ENCODE measurements at regions not wholly inside any gene's neighbourhood (a gene's known extent, or its start where the extent isn't known, plus 50 kb on each side); places are given as distances from the start of the nearest gene placed in this dataset.

- in situ Hi-C loops (cut with MboI; ENCODE audit: low sequenced_read_pairs in 4 of 4), result no loop called here
- Histone ChIP-seq H3K27me3 (no peaks in the 10 kb centered on the region), H3K9me3 (no peaks in the 10 kb centered on the region), H3K4me3 (no peak overlapping the region), H3K4me1 (no peaks in the 10 kb centered on the region), H3K27ac (no peak overlapping the region), H3K36me3 (no peaks in the 10 kb centered on the region)
- DNase-seq, result no peak
- no peak for ATAC-seq
- intact Hi-C loops (cut with DNase I; ENCODE audit: low total_unique reads), result no loop called here
- TF ChIP-seq CTCF (IDR thresholded peaks at IDR 0.05 in 4 of 5, conservative IDR thresholded peaks at IDR 0.05 in 1 of 5), result no peak
Measured at GRCh38 chr9:2925016-2925415, 81.1 kb upstream of the PUM3 start.

- Histone ChIP-seq H3K27ac (no peak overlapping the region), H3K4me3 (no peak overlapping the region), H3K36me3 (no peaks in the 10 kb centered on the region), H3K4me1 (no peaks in the 10 kb centered on the region), H3K9me3 (no peaks in the 10 kb centered on the region), H3K27me3 (no peaks in the 10 kb centered on the region)
- intact Hi-C loops (cut with DNase I; ENCODE audit: low total_unique reads) (no loop called here), in situ Hi-C loops (cut with MboI; ENCODE audit: low sequenced_read_pairs in 4 of 4) (no loop called here)
- no peak for TF ChIP-seq POLR2A (IDR thresholded peaks at IDR 0.05)
- no peak for TF ChIP-seq CTCF (IDR thresholded peaks at IDR 0.05 in 4 of 5, conservative IDR thresholded peaks at IDR 0.05 in 1 of 5)
- no peak for ATAC-seq
- no peak for DNase-seq
Measured at GRCh38 chr9:2924380-2924768, 80.5 kb upstream of the PUM3 start.

GRCh38 chr9:2923766-2924379 is 80.0 kb upstream of the PUM3 start:
- TF ChIP-seq CTCF (IDR thresholded peaks at IDR 0.05 in 4 of 5, conservative IDR thresholded peaks at IDR 0.05 in 1 of 5) (no peak), POLR2A (IDR thresholded peaks at IDR 0.05) (no peak)
- intact Hi-C loops (cut with DNase I; ENCODE audit: low total_unique reads), result no loop called here
- in situ Hi-C loops (cut with MboI; ENCODE audit: low sequenced_read_pairs in 4 of 4), result no loop called here
- ATAC-seq, result no peak
- H3K4me1 ChIP-seq, result no peaks in the 10 kb centered on the region
- no peaks in the 10 kb centered on the region for H3K36me3 ChIP-seq
- no peak for DNase-seq
- H3K4me3 ChIP-seq, result no peak overlapping the region
- no peak overlapping the region for H3K27ac ChIP-seq
- no peaks in the 10 kb centered on the region for H3K27me3 ChIP-seq
- no peaks in the 10 kb centered on the region for H3K9me3 ChIP-seq

GRCh38 chr9:2919347-2919746 is 75.5 kb upstream of the PUM3 start:
- no peaks in the 10 kb centered on the region for H3K36me3 ChIP-seq
- TF ChIP-seq CTCF (IDR thresholded peaks at IDR 0.05 in 4 of 5, conservative IDR thresholded peaks at IDR 0.05 in 1 of 5) (no peak), POLR2A (IDR thresholded peaks at IDR 0.05) (no peak)
- DNase-seq (no peak), ATAC-seq (no peak)
- H3K9me3 ChIP-seq, result no peaks in the 10 kb centered on the region
- no peaks in the 10 kb centered on the region for H3K27me3 ChIP-seq
- in situ Hi-C loops (cut with MboI; ENCODE audit: low sequenced_read_pairs in 4 of 4), result no loop called here
- H3K4me1 ChIP-seq, result no peaks in the 10 kb centered on the region
- intact Hi-C loops (cut with DNase I; ENCODE audit: low total_unique reads), result no loop called here
- no peak overlapping the region for H3K4me3 ChIP-seq
- H3K27ac ChIP-seq, result no peak overlapping the region

GRCh38 chr9:2916382-2916985 is 72.6 kb upstream of the PUM3 start:
- TF ChIP-seq CTCF (IDR thresholded peaks at IDR 0.05 in 4 of 5, conservative IDR thresholded peaks at IDR 0.05 in 1 of 5) (no peak), POLR2A (IDR thresholded peaks at IDR 0.05) (no peak)
- DNase-seq (no peak), ATAC-seq (no peak)
- in situ Hi-C loops (cut with MboI; ENCODE audit: low sequenced_read_pairs in 4 of 4), result no loop called here
- no peaks in the 10 kb centered on the region for H3K27me3 ChIP-seq
- H3K36me3 ChIP-seq, result no peaks in the 10 kb centered on the region
- no peak overlapping the region for H3K27ac ChIP-seq
- no peaks in the 10 kb centered on the region for H3K4me1 ChIP-seq
- H3K9me3 ChIP-seq, result no peaks in the 10 kb centered on the region
- H3K4me3 ChIP-seq, result no peak overlapping the region
- intact Hi-C loops (cut with DNase I; ENCODE audit: low total_unique reads), result no loop called here

Data from gastrocnemius medialis (tissue), 4 donors.